GM10266 (cell line): ENCODE measurements at regions not wholly inside any gene's neighbourhood (a gene's known extent, or its start where the extent isn't known, plus 50 kb on each side); places are given as distances from the start of the nearest gene placed in this dataset.
"Not testable (repeated sequence)": the region's sequence is repeated elsewhere in the genome, so short reads cannot be mapped to it uniquely, and the experiment has no call there.

ENCODE experiments used
- DNase-seq: peaks from one replicate; pipeline ENCODE4 v3.0.0; 2012; ENCODE audit errors: extremely low spot score
- TF ChIP-seq, protein P1 (sequence below): IDR thresholded peaks from 2 replicates; pipeline ENCODE4 v1.5.1; 2012; ENCODE audit warnings: mild to moderate bottlenecking, low read depth; ENCODE audit not compliant: control insufficient read depth, insufficient read depth; ENCODE audit errors: missing control alignments

- TF ChIP-seq, protein P1, sequence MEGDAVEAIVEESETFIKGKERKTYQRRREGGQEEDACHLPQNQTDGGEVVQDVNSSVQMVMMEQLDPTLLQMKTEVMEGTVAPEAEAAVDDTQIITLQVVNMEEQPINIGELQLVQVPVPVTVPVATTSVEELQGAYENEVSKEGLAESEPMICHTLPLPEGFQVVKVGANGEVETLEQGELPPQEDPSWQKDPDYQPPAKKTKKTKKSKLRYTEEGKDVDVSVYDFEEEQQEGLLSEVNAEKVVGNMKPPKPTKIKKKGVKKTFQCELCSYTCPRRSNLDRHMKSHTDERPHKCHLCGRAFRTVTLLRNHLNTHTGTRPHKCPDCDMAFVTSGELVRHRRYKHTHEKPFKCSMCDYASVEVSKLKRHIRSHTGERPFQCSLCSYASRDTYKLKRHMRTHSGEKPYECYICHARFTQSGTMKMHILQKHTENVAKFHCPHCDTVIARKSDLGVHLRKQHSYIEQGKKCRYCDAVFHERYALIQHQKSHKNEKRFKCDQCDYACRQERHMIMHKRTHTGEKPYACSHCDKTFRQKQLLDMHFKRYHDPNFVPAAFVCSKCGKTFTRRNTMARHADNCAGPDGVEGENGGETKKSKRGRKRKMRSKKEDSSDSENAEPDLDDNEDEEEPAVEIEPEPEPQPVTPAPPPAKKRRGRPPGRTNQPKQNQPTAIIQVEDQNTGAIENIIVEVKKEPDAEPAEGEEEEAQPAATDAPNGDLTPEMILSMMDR, result no peak
- no peak for DNase-seq
These were observed 68.0 kb upstream of the CRIM1 start for GRCh38 chr2:36287363-36288275.

DNA sequence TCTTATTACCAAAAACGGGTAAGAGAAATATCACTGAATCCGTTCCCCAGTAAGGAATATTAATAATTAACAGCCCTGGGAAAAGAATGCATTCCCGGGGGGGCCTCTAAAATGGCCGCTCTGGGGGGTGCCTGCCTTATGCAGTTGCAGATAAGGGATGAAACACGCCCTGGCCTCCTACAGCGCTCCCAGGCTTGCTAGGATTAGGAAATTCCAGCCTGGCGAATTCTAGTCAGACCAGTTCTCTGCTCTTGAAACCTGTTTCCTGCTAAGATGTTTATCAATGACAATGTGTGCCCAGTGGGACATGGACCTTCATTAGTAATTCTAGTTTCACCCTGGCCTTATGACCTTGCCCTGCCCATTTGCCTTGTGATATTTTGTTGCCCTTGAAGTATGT lies 76.1 kb upstream of the CRIM1 start:
- DNase-seq, result not testable (repeated sequence)

GRCh38 chr2:36277881-36278523 lies 77.6 kb upstream of the CRIM1 start:
- TF ChIP-seq, protein P1, result no peak
- DNase-seq, result no peak

GRCh38 chr2:36277146-36277808 lies 78.3 kb upstream of the CRIM1 start:
- TF ChIP-seq, protein P1, result no peak
- DNase-seq, result no peak

- TF ChIP-seq, protein P1, result no peak
- no peak for DNase-seq
These were observed 84.3 kb upstream of the CRIM1 start for GRCh38 chr2:36271266-36271665.

DNA sequence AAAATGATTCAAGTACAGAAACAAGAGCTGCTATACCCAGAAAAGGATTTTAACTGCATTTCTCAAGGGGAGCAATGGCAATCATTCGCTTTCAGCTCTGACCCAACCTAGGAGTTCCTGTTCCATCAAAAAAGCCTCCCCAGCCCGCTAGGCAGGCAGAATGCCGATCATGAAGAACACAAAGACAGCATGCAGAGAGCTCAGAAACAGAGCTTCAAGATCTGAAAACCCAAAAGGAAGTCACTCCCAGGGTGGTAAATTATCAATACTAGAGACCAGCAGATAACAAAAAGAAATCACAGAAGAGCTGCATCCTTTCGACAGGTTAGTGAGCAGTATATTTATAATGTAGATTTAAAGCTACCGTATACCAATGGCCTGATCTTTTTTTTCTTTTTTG lies 84.8 kb upstream of the CRIM1 start:
- TF ChIP-seq, protein P1, result no peak
- no peak for DNase-seq

DNA sequence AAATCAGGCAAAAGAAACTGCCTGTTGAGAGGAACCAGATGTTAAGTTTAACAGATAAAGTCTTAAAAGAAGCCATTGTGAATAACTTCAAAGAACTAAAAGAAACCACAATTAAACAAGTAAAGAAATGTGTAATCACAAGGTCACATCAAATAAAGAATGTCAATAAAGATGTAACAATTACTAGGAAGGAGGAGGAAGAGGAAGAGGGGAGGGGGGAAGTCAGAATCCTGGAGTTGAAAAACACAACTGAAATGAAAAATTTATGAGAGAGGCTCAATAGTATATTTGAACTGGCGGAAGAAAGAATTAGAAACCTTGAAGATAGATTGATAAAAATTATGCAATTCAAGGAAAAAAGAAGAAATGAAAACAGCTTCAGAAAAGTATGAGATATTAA lies 88.4 kb upstream of the CRIM1 start:
- no peak for DNase-seq
- TF ChIP-seq, protein P1, result no peak
